ENCODE measurements at regions not wholly inside any gene's neighbourhood (a gene's known extent, or its start where the extent isn't known, plus 50 kb on each side); places are given as distances from the start of the nearest gene placed in this dataset.

DNA sequence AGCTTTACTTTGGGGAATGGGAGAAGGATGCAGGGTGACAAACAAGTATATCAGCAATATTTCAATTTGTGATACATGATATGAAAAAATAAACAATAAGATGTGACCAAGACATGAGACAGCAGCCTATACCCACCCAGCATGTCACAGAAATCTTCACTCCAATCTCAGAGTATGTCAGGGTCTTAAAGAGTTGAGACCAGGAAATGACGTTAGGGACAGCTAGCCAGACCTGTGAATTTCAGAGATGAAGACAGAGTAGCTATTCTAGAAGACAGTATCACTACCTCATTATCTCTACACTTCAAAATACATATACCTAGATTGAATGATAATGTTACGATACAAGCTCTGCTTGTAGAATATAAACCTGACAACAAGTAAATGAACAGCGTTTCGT, 282.8 kb downstream of the ZEB2 start:
- H2AFZ ChIP-seq (ENCODE audit: low read depth, low read length, severe bottlenecking), result no peak overlapping the region
- H3K79me2 ChIP-seq (ENCODE audit: insufficient read depth, low read length), result peaks cover 28% of the 10 kb centered on the region
- H3K9me3 ChIP-seq (ENCODE audit: insufficient read depth, low read length), result no peaks in the 10 kb centered on the region
- no peaks in the 10 kb centered on the region for H3K9me2 ChIP-seq (replicated peaks; ENCODE audit: insufficient read depth, low read length)
- H3K9ac ChIP-seq (ENCODE audit: low read length), result no peak overlapping the region
- H3F3A ChIP-seq (ENCODE audit: insufficient read depth), result peaks cover 43% of the 10 kb centered on the region
- H3K36me3 ChIP-seq (ENCODE audit: low read length), result no peaks in the 10 kb centered on the region
- H3K4me2 ChIP-seq (ENCODE audit: low read depth, low read length, poor library complexity, severe bottlenecking), result peak overlapping the region; percentile 93
- H3K4me3 ChIP-seq (ENCODE audit: insufficient read depth, low read length, poor library complexity, severe bottlenecking), result no peak overlapping the region
- H3K27ac ChIP-seq (ENCODE audit: low read depth, low read length), result 0 out of 2 replicates have a peak overlapping the region, but pooled peaks have one; percentile 20
- TF ChIP-seq, protein P1, sequence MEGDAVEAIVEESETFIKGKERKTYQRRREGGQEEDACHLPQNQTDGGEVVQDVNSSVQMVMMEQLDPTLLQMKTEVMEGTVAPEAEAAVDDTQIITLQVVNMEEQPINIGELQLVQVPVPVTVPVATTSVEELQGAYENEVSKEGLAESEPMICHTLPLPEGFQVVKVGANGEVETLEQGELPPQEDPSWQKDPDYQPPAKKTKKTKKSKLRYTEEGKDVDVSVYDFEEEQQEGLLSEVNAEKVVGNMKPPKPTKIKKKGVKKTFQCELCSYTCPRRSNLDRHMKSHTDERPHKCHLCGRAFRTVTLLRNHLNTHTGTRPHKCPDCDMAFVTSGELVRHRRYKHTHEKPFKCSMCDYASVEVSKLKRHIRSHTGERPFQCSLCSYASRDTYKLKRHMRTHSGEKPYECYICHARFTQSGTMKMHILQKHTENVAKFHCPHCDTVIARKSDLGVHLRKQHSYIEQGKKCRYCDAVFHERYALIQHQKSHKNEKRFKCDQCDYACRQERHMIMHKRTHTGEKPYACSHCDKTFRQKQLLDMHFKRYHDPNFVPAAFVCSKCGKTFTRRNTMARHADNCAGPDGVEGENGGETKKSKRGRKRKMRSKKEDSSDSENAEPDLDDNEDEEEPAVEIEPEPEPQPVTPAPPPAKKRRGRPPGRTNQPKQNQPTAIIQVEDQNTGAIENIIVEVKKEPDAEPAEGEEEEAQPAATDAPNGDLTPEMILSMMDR (IDR thresholded peaks at IDR 0.05; ENCODE audit: insufficient read depth, low read length, poor library complexity, severe bottlenecking), result no peak
- TF ChIP-seq EZH2phosphoT487 (conservative IDR thresholded peaks at IDR 0.05; ENCODE audit: low read length), result no peak
- no peaks in the 10 kb centered on the region for H4K20me1 ChIP-seq (ENCODE audit: low read depth, low read length)
- H3K27me3 ChIP-seq (ENCODE audit: low read length), result no peaks in the 10 kb centered on the region

DNA sequence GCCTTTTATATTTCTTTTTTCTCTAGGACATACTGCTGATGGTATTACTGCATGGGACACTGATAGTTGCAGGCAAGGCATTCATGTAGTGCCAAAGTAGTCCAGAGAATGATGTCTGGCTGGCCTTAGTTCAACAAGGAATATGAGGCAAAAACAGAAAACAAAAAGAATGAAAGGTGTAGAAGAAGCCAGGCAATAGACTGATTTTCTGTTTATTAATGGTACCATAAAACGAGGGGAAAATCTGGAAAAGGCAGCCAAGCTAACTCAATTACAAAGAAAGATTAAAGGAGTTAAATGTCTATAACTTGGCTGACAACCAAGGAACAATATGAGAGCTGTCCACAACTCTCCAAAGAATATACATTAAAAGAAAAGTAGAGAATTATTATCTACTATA, 284.9 kb downstream of the ZEB2 start:
- H3K4me3 ChIP-seq (ENCODE audit: insufficient read depth, low read length, poor library complexity, severe bottlenecking), result no peak overlapping the region
- H3K9me3 ChIP-seq (ENCODE audit: insufficient read depth, low read length), result no peaks in the 10 kb centered on the region
- H3K4me2 ChIP-seq (ENCODE audit: low read depth, low read length, poor library complexity, severe bottlenecking), result no peak overlapping the region
- TF ChIP-seq EZH2phosphoT487 (conservative IDR thresholded peaks at IDR 0.05; ENCODE audit: low read length), result no peak
- TF ChIP-seq, protein P1 (IDR thresholded peaks at IDR 0.05; ENCODE audit: insufficient read depth, low read length, poor library complexity, severe bottlenecking), result no peak
- peaks cover 29% of the 10 kb centered on the region for H3K79me2 ChIP-seq (ENCODE audit: insufficient read depth, low read length)
- no peak overlapping the region for H3K9ac ChIP-seq (ENCODE audit: low read length)
- no peaks in the 10 kb centered on the region for H3K27me3 ChIP-seq (ENCODE audit: low read length)
- no peak overlapping the region for H3K27ac ChIP-seq (ENCODE audit: low read depth, low read length)
- H3F3A ChIP-seq (ENCODE audit: insufficient read depth), result peaks cover 22% of the 10 kb centered on the region
- no peaks in the 10 kb centered on the region for H4K20me1 ChIP-seq (ENCODE audit: low read depth, low read length)
- H3K9me2 ChIP-seq (replicated peaks; ENCODE audit: insufficient read depth, low read length), result no peaks in the 10 kb centered on the region
- H3K36me3 ChIP-seq (ENCODE audit: low read length), result no peaks in the 10 kb centered on the region
- no peak overlapping the region for H2AFZ ChIP-seq (ENCODE audit: low read depth, low read length, severe bottlenecking)

DNA sequence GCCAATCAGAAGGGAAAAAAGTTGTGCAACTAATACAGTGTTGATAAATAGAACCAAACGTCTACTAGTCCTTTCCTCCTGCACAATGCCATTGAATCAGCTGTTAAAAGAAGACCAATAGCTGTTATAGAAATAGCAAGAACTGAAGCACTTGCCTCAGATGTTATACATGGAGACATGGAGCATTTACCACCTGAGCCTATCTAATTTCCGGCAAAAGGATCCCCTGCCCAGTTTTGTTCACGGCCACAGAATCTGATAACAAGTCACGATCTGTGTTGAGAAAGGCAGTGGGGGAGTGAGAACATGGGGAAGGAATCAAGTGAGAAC, 285.4 kb downstream of the ZEB2 start:
- H2AFZ ChIP-seq (ENCODE audit: low read depth, low read length, severe bottlenecking), result no peak overlapping the region
- H3K9me2 ChIP-seq (replicated peaks; ENCODE audit: insufficient read depth, low read length), result no peaks in the 10 kb centered on the region
- H4K20me1 ChIP-seq (ENCODE audit: low read depth, low read length), result no peaks in the 10 kb centered on the region
- peaks cover 17% of the 10 kb centered on the region for H3F3A ChIP-seq (ENCODE audit: insufficient read depth)
- H3K9me3 ChIP-seq (ENCODE audit: insufficient read depth, low read length), result no peaks in the 10 kb centered on the region
- no peak overlapping the region for H3K4me3 ChIP-seq (ENCODE audit: insufficient read depth, low read length, poor library complexity, severe bottlenecking)
- H3K9ac ChIP-seq (ENCODE audit: low read length), result no peak overlapping the region
- H3K36me3 ChIP-seq (ENCODE audit: low read length), result no peaks in the 10 kb centered on the region
- H3K27ac ChIP-seq (ENCODE audit: low read depth, low read length), result 0 out of 2 replicates have a peak overlapping the region, but pooled peaks have one; percentile 7
- TF ChIP-seq, protein P1 (IDR thresholded peaks at IDR 0.05; ENCODE audit: insufficient read depth, low read length, poor library complexity, severe bottlenecking), result no peak
- TF ChIP-seq EZH2phosphoT487 (conservative IDR thresholded peaks at IDR 0.05; ENCODE audit: low read length), result no peak
- no peak overlapping the region for H3K4me2 ChIP-seq (ENCODE audit: low read depth, low read length, poor library complexity, severe bottlenecking)
- H3K27me3 ChIP-seq (ENCODE audit: low read length), result no peaks in the 10 kb centered on the region
- peaks cover 25% of the 10 kb centered on the region for H3K79me2 ChIP-seq (ENCODE audit: insufficient read depth, low read length)

All from SU-DHL-6 (cell line).